Heart left ventricle (tissue), 13 donors: ENCODE measurements at regions not wholly inside any gene's neighbourhood (a gene's known extent, or its start where the extent isn't known, plus 50 kb on each side); places are given as distances from the start of the nearest gene placed in this dataset.

Source experiments
- POLR2A ChIP-seq, 2 donors: fragments of 450-650 bp; IDR thresholded peaks; one replicate each; pipeline ENCODE4 v1.6.1; 2017; ENCODE audit warnings: antibody characterized with exemption in 2 of 2, mild to moderate bottlenecking in 2 of 2, moderate library complexity in 2 of 2
- TF ChIP-seq, protein P1 (sequence below), 12 donors: fragments of 200-600 bp; sonication (generic) in 4 of 12; IDR thresholded peaks; one replicate each; pipeline versions ENCODE4 v1.5.0 to v1.8.0; 2018 to 2022; ENCODE audit warnings: antibody characterized with exemption in 12 of 12, mild to moderate bottlenecking in 5 of 12
- donor health status: ischemic (EF 13 %, LVEDD 7.1; RV severe dilation, severe dysfunction).
- donor health status: DM: no; HTN: yes; CAD: no.
- donor health status: DM: no; HTN: no; CAD: no.
- donor health status: ischemic (EF 25% LVEDD 6.9; RV normal size, moderate dysfunction).
- donor health status: ischemic (EF 25% LVEDD 5.7; RV mildly dilated, moderate dysfunction).
- donor health status: ischemic (EF 35%, LVEDD 5.7; RV mildly dilated, moderate dysfunction).
- donor health status: nonischemic (EF 11% LVEDD 7.7; RV severe dilation, severe dysfunction).
- donor health status: DM: yes; HTN: yes; CAD: no.
- donor health status: PGD.
- donor health status: ischemic (EF 29% LVEDD 5.4; RV normal size, mild dysfunction).
- donor health status: nonischemic (EF 23%, LVEDD 6.1; RV moderate dilation, normal function).

DNA sequence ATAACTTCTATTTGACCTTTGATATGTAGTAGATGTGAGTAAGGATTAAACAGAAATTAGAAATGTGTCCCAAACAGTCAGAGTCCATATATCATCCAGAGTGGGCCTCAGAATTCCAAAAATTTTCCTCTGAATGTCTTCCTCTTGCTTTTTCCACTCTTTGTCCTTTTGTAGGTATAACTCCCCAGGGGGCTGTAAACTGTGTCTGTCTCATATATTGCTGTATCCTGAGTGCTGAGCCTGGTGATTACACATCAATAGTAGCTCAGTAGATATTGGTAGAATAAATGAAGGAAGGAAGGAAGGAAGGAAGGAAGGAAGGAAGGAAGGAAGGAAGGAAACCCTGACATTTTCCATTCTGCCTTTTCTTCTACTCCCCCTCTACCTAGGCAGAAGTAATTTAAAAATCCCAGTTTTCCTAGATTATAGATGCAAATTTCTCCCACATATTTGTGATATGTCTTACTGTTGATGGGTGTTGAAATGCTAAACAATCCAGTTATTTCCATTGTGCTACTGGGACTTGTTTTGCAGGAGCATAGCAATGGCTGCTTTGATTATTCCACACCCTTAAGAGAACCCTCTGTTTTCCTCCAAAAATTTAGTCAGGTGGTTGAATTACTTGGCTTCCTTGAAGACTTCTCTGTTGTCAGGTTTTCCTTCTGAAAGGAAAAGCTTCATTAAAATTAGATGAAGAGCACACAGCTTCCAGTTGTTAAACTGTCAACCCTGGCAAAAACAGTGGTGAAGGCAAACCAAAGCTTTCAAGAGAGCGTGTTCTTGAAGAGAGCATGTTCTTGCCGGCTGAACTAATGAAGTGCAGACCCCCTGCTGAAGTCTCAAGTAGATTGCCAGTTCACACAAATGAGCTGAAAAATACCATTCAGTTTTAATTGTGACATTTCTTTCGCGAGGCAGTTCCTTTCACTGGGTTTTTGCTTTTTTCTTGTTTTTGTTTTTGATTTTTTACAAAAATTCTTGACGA, 147.8 kb downstream of the KCNE4 start:
- TF ChIP-seq, protein P1, sequence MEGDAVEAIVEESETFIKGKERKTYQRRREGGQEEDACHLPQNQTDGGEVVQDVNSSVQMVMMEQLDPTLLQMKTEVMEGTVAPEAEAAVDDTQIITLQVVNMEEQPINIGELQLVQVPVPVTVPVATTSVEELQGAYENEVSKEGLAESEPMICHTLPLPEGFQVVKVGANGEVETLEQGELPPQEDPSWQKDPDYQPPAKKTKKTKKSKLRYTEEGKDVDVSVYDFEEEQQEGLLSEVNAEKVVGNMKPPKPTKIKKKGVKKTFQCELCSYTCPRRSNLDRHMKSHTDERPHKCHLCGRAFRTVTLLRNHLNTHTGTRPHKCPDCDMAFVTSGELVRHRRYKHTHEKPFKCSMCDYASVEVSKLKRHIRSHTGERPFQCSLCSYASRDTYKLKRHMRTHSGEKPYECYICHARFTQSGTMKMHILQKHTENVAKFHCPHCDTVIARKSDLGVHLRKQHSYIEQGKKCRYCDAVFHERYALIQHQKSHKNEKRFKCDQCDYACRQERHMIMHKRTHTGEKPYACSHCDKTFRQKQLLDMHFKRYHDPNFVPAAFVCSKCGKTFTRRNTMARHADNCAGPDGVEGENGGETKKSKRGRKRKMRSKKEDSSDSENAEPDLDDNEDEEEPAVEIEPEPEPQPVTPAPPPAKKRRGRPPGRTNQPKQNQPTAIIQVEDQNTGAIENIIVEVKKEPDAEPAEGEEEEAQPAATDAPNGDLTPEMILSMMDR (IDR thresholded peaks at IDR 0.05), result no peak
- TF ChIP-seq POLR2A (IDR thresholded peaks at IDR 0.05), result no peak
